B cell (primary cell): ENCODE measurements at regions not wholly inside any gene's neighbourhood (a gene's known extent, or its start where the extent isn't known, plus 50 kb on each side); places are given as distances from the start of the nearest gene placed in this dataset.

Experiments
- EZH2 ChIP-seq: IDR thresholded peaks from 2 replicates; pipeline ENCODE4 v1.6.1; 2012; ENCODE audit warnings: borderline replicate concordance, low read depth, mild to moderate bottlenecking, moderate library complexity, low read length; ENCODE audit not compliant: insufficient read depth, poor library complexity, severe bottlenecking
- TF ChIP-seq, protein P1 (sequence below): fragments of 200-600 bp; IDR thresholded peaks from one replicate; pipeline ENCODE4 v1.8.0; 2022; ENCODE audit warnings: antibody characterized with exemption, mild to moderate bottlenecking

GRCh38 chr2:151114874-151115273, 146.8 kb downstream of the RBM43 start:
- TF ChIP-seq, protein P1, sequence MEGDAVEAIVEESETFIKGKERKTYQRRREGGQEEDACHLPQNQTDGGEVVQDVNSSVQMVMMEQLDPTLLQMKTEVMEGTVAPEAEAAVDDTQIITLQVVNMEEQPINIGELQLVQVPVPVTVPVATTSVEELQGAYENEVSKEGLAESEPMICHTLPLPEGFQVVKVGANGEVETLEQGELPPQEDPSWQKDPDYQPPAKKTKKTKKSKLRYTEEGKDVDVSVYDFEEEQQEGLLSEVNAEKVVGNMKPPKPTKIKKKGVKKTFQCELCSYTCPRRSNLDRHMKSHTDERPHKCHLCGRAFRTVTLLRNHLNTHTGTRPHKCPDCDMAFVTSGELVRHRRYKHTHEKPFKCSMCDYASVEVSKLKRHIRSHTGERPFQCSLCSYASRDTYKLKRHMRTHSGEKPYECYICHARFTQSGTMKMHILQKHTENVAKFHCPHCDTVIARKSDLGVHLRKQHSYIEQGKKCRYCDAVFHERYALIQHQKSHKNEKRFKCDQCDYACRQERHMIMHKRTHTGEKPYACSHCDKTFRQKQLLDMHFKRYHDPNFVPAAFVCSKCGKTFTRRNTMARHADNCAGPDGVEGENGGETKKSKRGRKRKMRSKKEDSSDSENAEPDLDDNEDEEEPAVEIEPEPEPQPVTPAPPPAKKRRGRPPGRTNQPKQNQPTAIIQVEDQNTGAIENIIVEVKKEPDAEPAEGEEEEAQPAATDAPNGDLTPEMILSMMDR, result no peak
- no peak for TF ChIP-seq EZH2
